ENCODE measurements at regions not wholly inside any gene's neighbourhood (a gene's known extent, or its start where the extent isn't known, plus 50 kb on each side); places are given as distances from the start of the nearest gene placed in this dataset.

GRCh38 chr16:6570530-6570929 is 762.1 kb upstream of the RBFOX1 start:
- no peak for DNase-seq (ENCODE audit: low read depth)
- TF ChIP-seq CTCF (IDR thresholded peaks at IDR 0.05; ENCODE audit: insufficient read depth, low read depth, low read length), result no peak
- H3K4me3 ChIP-seq (ENCODE audit: low read depth, low read length), result no peak overlapping the region

- no peak for TF ChIP-seq CTCF (IDR thresholded peaks at IDR 0.05; ENCODE audit: insufficient read depth, low read depth, low read length)
- no peak for DNase-seq (ENCODE audit: low read depth)
- no peak overlapping the region for H3K4me3 ChIP-seq (ENCODE audit: low read depth, low read length)
Observed at GRCh38 chr16:6562986-6563385, 769.7 kb upstream of the RBFOX1 start.

GRCh38 chr16:6560306-6561100 is 772.1 kb upstream of the RBFOX1 start:
- TF ChIP-seq CTCF (IDR thresholded peaks at IDR 0.05; ENCODE audit: insufficient read depth, low read depth, low read length), result no peak
- no peak for DNase-seq (ENCODE audit: low read depth)
- no peak overlapping the region for H3K4me3 ChIP-seq (ENCODE audit: low read depth, low read length)

- DNase-seq (ENCODE audit: low read depth), result no peak
- no peak for TF ChIP-seq CTCF (IDR thresholded peaks at IDR 0.05; ENCODE audit: insufficient read depth, low read depth, low read length)
- no peak overlapping the region for H3K4me3 ChIP-seq (ENCODE audit: low read depth, low read length)
Observed at GRCh38 chr16:6558661-6559060, 774.0 kb upstream of the RBFOX1 start.

DNA sequence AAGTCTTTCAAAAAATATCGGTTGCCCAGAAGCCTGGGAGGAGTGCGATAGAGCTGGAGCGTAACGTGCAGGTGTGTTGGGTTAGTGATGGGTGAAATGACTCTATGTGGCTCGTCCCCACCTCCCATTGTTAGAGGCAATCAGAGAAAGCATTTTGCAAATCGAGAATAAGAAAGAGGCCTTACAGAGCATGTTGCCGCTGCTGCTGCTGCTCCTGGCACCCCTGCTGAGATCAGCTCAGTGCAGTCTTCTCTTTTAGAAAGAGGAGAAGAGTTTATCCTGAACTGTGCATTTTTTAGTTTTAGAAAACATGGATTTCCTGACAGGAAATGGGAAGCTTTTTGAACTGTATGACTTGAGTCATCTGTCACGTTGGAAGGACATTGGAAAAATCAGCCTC is 774.5 kb upstream of the RBFOX1 start:
- no peak for DNase-seq (ENCODE audit: low read depth)
- no peak overlapping the region for H3K4me3 ChIP-seq (ENCODE audit: low read depth, low read length)
- TF ChIP-seq CTCF (IDR thresholded peaks at IDR 0.05; ENCODE audit: insufficient read depth, low read depth, low read length), result no peak

DNA sequence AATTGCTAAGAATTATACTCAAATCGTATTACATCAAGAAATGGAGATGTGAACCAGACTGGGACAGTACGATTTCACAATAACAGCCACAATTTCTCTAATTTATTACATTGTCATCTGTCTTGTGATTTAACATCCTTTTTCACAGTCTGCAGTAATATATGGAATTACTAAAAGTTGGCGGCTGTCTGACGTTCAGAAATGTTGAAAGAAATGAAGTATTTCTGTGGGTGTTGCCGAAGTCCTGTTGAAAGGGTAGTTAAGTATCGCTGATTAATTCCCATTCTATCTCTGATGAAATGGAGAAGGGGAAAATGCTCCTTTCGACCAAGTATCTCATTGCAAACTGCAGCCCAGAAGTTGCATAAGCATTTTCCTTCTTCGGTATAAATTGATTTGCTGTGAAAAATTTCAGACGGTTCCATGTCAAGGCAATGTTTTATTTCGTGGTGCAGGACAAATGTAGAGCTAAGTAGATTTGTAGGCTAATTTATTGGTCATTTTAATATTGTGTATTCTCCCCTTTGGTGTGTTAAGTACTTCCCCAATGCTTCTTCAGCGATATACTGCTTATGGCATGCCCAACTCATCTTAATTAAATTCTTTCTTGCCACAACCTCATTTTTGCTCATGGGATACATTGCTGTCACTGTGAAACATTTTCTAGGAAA is 775.2 kb upstream of the RBFOX1 start:
- no peak for TF ChIP-seq CTCF (IDR thresholded peaks at IDR 0.05; ENCODE audit: insufficient read depth, low read depth, low read length)
- no peak for DNase-seq (ENCODE audit: low read depth)
- no peak overlapping the region for H3K4me3 ChIP-seq (ENCODE audit: low read depth, low read length)

Measured in fibroblast of villous mesenchyme (primary cell).